ENCODE measurements at regions not wholly inside any gene's neighbourhood (a gene's known extent, or its start where the extent isn't known, plus 50 kb on each side); places are given as distances from the start of the nearest gene placed in this dataset.
"Not testable (repeated sequence)": the region's sequence is repeated elsewhere in the genome, so short reads cannot be mapped to it uniquely, and the experiment has no call there.

GRCh38 chr6:63441266-63441956, 121.6 kb upstream of the LGSN start:
- FAIRE-seq = no peak

GRCh38 chr6:63442870-63443269, 123.1 kb upstream of the LGSN start:
- FAIRE-seq = no peak

- FAIRE-seq = no peak
Measured at GRCh38 chr6:63444768-63445167, 125.0 kb upstream of the LGSN start.

- FAIRE-seq = no peak
Measured at GRCh38 chr6:63446405-63446804, 125.9 kb upstream of the LOC128125822 start.

GRCh38 chr6:63447134-63447533, 125.1 kb upstream of the LOC128125822 start:
- no peak for FAIRE-seq

GRCh38 chr6:63448229-63448628, 124.1 kb upstream of the LOC128125822 start:
- FAIRE-seq = no peak

GRCh38 chr6:63449714-63450113, 122.6 kb upstream of the LOC128125822 start:
- FAIRE-seq = no peak

- FAIRE-seq = no peak
Measured at GRCh38 chr6:63451238-63451637, 121.0 kb upstream of the LOC128125822 start.

DNA sequence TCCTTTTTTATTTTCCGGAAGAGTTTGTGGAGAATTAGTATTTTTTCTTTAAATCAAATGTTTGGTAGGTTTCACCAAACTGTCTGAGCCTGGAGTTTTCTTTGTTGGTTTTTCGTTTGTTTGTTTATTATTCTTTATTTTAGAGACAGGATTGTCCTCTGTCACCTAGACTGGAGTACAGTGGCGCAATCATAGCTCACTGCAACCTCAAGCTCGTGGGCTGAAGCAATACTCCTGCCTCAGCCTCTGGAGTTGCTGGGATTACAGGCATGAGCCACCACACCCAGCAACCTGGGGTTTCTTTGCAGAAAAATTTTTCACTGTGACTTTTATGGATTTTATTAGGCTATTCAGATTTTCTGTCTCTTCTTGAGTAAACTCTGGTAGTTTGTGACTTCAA, 120.2 kb upstream of the LOC128125822 start:
- no peak for FAIRE-seq

DNA sequence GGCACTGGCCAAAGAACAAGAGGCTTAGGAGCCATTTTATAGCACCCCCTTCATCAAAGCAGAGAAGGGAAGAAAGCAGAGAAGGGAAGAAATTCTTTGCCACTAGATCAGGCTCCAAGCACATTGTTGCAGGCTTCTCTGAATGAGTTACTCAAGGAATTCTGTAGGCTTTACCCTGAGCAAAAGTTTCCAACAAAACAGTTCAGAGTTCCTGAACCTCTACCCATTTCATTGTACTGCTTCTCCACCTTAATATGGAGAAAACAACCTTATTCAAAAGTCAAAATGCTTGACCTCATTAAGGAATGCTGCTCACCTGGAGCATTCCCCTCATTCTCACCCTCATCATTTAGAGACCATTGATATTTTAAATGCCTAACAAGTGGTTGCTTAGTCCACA, 115.5 kb upstream of the LOC128125822 start:
- no peak for FAIRE-seq

GRCh38 chr6:63458480-63459115, 113.7 kb upstream of the LOC128125822 start:
- FAIRE-seq = no peak

- FAIRE-seq = no peak
Measured at GRCh38 chr6:63459814-63460213, 112.5 kb upstream of the LOC128125822 start.

DNA sequence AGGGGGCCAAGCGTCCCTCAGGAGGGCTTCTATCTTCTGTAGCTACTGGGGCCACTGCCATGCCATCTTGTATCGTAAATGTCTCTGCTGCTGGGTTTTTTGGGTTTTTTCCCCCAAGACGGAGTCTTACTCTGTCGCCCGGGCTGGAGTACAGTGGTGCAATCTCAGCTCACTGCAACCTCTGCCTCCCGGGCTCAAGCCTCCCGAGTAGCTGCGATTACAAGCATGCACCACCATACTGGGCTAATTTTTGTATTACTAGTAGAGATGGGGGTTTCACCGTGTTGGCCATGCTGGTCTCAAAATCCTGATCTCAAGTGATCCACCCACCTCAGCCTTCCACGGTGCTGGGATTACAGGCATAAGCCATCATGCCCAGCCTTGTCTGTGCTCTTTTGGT, 111.3 kb upstream of the LOC128125822 start:
- FAIRE-seq = no peak

- FAIRE-seq = no peak
Measured at GRCh38 chr6:63464060-63464459, 108.2 kb upstream of the LOC128125822 start.

GRCh38 chr6:63465750-63466149, 106.5 kb upstream of the LOC128125822 start:
- no peak for FAIRE-seq

- no peak for FAIRE-seq
Measured at GRCh38 chr6:63466242-63466733, 106.0 kb upstream of the LOC128125822 start.

- FAIRE-seq = no peak
Measured at GRCh38 chr6:63467247-63467954, 104.9 kb upstream of the LOC128125822 start.

GRCh38 chr6:63471145-63471544, 101.1 kb upstream of the LOC128125822 start:
- not testable (repeated sequence) for FAIRE-seq

DNA sequence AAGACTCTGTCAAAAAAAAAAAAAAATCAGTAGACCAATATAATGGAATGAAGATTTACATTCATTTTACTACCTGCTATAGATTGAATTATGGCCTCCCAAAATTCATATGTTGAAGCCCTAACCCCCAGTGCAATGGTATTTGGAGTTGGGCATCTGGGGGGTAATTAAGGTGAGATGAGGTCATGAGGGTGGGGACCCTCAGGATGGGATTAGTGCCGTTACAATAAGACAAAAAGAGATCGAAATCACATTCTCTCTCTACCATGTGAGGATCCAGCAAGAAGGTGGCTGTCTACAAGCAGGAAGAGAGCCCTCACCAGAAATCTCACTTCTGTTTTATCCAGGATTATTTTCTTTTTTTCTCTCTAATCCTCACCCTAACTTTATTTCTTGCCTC, 100.6 kb upstream of the LOC128125822 start:
- no peak for FAIRE-seq

DNA sequence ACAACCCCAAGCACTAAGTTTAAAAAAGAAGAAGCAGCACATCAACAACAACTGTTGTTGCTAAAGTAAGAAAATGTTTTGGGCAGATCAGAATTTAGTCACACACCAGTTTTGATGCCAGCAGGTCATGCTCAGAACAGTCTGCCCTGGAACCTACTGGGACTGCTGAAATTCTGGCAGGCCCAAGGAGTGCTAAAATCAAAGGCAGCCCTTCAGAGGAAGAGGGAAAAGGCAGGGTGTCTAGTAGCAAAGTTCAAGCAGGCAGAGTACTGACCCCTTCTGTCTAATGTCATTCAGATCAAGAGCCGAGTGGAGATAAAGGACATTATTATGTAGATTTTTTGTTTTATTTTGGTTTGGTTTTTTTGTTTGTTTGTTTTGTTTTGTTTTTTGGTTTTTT, 96.6 kb upstream of the LOC128125822 start:
- no peak for FAIRE-seq

- no peak for FAIRE-seq
Measured at GRCh38 chr6:63476302-63476701, 96.0 kb upstream of the LOC128125822 start.

DNA sequence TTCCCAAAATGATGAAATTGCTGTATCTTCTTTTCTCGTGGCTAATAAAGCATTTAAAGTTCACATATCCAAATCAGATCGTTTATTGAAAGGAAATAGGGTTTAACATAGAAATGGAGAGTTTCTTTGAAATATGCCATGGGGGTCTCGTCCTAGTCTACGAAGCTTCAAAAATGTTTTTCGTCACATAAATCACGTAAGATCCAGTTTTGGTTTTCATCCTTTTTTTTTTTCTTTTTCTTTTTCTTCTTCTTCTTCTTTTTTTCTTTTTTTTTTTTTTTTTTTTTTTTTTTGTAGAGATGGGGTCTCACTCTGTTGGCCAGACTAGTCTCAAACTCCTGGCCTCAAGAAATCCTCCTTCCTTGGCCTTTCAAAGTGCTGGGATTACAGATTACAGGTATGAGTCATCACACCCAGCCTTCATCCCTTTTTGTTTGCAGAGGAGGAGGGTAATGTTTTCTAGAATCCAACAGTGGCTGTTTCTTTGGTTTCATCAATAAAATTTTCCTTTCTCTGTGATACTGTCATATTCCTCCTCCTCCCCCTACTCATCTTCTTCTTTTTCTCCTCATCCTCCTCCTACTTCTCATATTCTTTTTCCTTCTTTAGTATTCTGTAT, 94.7 kb upstream of the LOC128125822 start:
- FAIRE-seq = no peak

GRCh38 chr6:63478734-63479133, 93.5 kb upstream of the LOC128125822 start:
- FAIRE-seq = no peak

DNA sequence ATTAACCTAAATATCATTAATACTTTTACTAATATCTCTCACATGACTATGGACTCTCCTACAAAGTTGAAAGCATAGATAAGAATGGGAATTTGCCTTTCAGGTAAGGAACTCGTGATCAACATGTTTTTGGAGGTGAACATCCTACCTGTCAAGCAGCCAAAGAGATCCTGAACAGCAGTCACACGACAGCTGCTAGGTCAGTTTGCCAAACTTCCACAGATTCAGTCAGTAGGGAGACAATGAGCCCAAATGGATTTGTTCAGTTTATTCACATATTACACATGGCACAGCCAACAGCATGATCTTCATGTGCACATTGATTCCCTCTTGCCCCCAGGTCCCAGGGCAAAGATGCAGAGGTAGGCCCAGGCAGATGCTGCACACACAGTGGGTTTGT, 86.1 kb upstream of the LOC128125822 start:
- FAIRE-seq = no peak

Measured in G401.6 (cell line).